ENCODE measurements at regions not wholly inside any gene's neighbourhood (a gene's known extent, or its start where the extent isn't known, plus 50 kb on each side); places are given as distances from the start of the nearest gene placed in this dataset.

DNA sequence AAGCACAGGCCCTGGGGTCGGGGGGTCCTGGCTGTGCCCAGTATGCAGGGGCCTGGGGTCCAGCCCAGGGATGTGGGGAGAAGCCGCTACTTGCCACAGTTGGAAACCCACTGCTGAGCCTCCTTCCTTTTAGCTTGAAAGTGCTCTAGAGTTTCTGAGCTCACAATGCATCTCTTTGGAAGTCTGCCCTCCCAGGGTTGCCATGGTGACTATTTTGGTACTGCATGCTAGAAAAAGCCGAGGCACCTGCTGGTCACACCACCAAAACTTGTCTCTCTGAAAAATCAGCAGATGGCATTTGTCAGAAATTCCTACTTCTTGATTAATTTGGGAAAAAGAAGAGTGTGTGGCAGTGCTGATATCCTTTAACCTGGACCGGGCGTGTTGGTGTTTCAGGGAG, 151.8 kb downstream of the SEC61B start:
- Histone ChIP-seq H3K4me3 (ENCODE audit: low read depth, low read length) (no peak overlapping the region), H3K36me3 (no peaks in the 10 kb centered on the region), H3K4me1 (no peaks in the 10 kb centered on the region), H3K27me3 (no peaks in the 10 kb centered on the region), H3K9me3 (no peaks in the 10 kb centered on the region)
- TF ChIP-seq, protein P1, sequence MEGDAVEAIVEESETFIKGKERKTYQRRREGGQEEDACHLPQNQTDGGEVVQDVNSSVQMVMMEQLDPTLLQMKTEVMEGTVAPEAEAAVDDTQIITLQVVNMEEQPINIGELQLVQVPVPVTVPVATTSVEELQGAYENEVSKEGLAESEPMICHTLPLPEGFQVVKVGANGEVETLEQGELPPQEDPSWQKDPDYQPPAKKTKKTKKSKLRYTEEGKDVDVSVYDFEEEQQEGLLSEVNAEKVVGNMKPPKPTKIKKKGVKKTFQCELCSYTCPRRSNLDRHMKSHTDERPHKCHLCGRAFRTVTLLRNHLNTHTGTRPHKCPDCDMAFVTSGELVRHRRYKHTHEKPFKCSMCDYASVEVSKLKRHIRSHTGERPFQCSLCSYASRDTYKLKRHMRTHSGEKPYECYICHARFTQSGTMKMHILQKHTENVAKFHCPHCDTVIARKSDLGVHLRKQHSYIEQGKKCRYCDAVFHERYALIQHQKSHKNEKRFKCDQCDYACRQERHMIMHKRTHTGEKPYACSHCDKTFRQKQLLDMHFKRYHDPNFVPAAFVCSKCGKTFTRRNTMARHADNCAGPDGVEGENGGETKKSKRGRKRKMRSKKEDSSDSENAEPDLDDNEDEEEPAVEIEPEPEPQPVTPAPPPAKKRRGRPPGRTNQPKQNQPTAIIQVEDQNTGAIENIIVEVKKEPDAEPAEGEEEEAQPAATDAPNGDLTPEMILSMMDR (IDR thresholded peaks at IDR 0.05; ENCODE audit: low read depth, low read length): no peak
- no peak for DNase-seq

DNA sequence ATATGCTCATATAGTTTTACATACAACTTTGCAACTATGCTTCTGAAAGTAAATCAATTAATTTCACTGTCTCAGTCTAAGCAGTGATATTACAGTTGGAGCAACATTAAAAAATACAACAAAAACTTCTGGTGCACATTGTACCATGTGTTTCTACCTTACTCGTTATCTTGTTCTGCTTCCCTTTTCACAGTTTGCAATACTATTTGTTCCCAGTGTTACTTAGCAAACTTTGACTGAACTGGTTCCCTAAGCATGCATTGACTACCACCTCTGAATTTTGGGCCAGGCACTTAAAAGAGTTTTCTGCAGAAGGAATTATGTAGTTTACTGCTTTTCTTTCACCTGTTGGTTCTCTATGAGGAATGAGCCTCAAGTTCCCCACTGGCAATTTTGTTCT, 152.7 kb downstream of the SEC61B start:
- no peak for DNase-seq
- H3K36me3 ChIP-seq: no peaks in the 10 kb centered on the region
- TF ChIP-seq, protein P1 (IDR thresholded peaks at IDR 0.05; ENCODE audit: low read depth, low read length): no peak

DNA sequence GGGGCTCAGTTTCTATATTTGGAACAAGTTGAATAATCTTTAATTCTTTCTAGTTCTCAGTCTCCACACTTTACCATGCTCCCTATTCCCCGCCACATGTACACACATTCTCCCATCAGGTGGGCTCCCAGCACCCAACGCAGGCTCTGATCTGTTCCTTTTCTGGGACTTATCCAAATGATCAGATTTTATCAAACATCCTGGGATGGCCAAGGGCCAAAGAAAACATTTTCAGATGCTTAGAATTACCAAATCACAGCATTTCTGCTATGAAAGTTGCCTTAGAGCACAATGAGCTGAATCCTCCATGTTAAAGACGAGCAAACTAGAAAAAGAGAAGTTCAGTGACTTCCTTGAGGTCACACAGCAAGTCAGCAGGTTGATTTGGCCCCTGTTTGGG, 153.4 kb downstream of the SEC61B start:
- Histone ChIP-seq H3K4me1 (no peaks in the 10 kb centered on the region), H3K27me3 (no peaks in the 10 kb centered on the region), H3K9me3 (no peaks in the 10 kb centered on the region), H3K36me3 (no peaks in the 10 kb centered on the region), H3K4me3 (ENCODE audit: low read depth, low read length) (no peak overlapping the region)
- DNase-seq: no peak
- TF ChIP-seq, protein P1 (IDR thresholded peaks at IDR 0.05; ENCODE audit: low read depth, low read length): no peak

More for the DNA sequence above, 152.7 kb downstream of the SEC61B start:
- Histone ChIP-seq H3K9me3 (no peaks in the 10 kb centered on the region), H3K4me1 (no peaks in the 10 kb centered on the region), H3K4me3 (ENCODE audit: low read depth, low read length) (no peak overlapping the region), H3K27me3 (no peaks in the 10 kb centered on the region)

DNA sequence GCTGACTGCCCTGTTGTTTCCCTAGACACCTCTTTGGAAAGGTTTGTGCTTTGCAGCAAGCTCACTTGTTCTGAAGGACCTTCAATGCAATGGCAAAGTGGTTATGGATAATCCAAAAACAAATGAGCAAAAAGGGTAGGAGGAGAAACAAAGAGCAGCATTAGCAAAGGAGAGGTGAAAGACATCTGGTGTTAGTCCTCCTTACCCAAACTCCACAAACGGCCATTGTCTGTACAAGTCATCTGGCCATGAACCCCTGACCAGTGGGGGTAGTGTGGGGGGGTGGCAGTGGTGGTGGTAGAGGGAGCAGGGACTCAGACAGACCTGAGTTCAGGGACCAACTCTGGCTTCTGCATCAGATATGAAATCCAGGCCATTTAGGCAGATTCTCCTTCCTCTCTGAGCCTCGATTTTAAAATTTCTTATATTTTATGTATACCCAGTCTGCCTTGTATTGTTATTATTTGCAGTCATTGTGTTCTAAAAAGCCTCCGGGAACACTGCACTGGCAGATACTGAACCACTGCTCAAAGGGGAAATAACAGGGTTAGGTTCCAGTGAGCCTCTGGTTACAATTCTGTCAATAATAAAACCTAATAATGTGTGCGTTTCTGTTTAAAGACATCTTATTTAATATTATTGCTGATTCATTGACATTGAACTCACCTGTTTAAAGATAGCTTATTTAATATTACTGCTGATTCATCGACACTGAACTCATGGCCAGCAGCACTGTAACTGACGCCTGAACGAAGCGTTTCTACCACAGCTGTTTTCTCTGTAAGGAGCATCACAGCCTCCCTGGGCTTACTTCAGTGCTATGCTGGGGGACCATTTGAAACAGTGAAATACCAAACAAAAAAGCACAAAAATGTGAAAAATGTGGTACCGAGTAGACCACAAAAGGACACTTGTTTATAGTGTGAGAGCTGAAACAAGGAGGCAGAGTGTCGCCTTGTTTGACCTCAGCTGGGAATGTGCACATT, 156.0 kb downstream of the SEC61B start:
- TF ChIP-seq, protein P1 (IDR thresholded peaks at IDR 0.05; ENCODE audit: low read depth, low read length): no peak
- Histone ChIP-seq H3K36me3 (no peaks in the 10 kb centered on the region), H3K27me3 (no peaks in the 10 kb centered on the region), H3K4me1 (no peaks in the 10 kb centered on the region), H3K9me3 (no peaks in the 10 kb centered on the region), H3K4me3 (ENCODE audit: low read depth, low read length) (no peak overlapping the region)
- DNase-seq: no peak

DNA sequence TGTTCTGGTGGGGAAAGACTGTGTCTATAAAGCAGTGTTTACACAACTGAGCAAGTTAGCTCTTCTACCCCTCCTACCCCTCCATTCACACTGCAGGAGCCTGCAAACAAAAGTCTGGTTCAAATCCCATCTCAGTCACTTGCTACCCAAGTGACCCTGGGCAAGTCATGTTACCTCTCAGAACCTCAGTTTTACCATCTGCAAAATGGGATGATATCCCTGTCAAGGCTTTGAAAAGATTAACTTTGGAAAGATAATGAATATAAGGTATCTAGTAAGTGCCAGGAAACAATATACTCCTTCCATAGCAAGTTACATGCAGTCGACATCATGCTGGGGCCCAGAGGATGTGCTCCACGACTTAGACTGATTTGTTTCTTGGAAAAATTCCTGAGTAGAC, 161.5 kb downstream of the SEC61B start:
- TF ChIP-seq, protein P1 (IDR thresholded peaks at IDR 0.05; ENCODE audit: low read depth, low read length): no peak
- no peaks in the 10 kb centered on the region for H3K27me3 ChIP-seq
- H3K4me3 ChIP-seq (ENCODE audit: low read depth, low read length): no peak overlapping the region
- peaks cover 16% of the 10 kb centered on the region for H3K4me1 ChIP-seq
- no peak for DNase-seq
- no peaks in the 10 kb centered on the region for H3K9me3 ChIP-seq
- no peaks in the 10 kb centered on the region for H3K36me3 ChIP-seq

DNA sequence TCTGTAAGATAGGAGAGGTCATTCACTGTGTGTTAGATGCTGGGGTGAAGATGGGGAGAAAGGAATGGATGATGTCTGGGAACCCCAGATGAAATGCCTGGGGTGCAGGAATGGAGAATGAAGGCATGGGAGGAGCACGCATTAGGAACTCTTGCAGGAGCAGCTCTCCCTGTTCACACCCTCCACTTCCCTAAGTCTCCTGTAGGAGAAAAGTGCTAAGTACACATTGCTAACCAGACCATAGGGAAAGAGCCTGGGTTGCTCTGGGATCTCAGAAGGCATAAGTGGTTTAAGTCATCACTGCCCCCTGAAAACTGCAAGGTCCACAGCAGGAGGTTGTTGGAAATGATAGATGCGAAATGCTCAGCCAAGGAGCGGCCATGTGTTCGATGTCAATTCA, 163.1 kb downstream of the SEC61B start:
- no peaks in the 10 kb centered on the region for H3K27me3 ChIP-seq
- no peak overlapping the region for H3K4me3 ChIP-seq (ENCODE audit: low read depth, low read length)
- peaks cover 18% of the 10 kb centered on the region for H3K4me1 ChIP-seq
- TF ChIP-seq, protein P1 (IDR thresholded peaks at IDR 0.05; ENCODE audit: low read depth, low read length): no peak
- DNase-seq: no peak
- no peaks in the 10 kb centered on the region for H3K9me3 ChIP-seq
- no peaks in the 10 kb centered on the region for H3K36me3 ChIP-seq

All from BE2C (cell line).